Femur (tissue), 1 donor: ENCODE measurements at regions not wholly inside any gene's neighbourhood (a gene's known extent, or its start where the extent isn't known, plus 50 kb on each side); places are given as distances from the start of the nearest gene placed in this dataset.

ENCODE experiments used
- DNase-seq: peaks from one replicate; pipeline ENCODE4 v3.0.0-alpha.2; 2017

GRCh38 chr5:168046163-168046562 is 245.3 kb upstream of the WWC1 start:
- DNase-seq = no peak

- DNase-seq = peak; percentile 35
Measured at GRCh38 chr5:168047043-168047668, 244.3 kb upstream of the WWC1 start.

DNA sequence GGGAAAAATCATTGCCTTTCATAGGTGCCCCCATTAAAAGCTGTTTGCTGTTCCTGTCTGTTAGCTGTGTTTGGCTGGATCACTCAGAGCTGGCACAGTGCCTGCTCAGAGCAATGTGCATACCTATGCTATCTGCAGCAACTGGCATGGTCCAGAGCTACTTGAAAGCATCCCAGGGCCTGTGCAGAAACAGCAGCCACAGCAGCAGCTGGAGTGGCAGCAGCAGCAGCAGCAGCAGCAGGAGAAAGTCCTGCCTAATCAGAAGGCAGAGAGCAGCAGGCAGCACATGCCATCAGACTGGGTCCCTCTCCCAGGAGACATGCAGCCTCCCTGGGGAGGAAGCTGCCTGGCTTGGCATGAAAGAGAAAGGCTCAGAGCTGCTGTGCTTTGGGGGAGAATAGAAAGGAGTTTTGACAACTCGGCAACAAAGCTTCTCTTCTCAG is 243.8 kb upstream of the WWC1 start:
- DNase-seq = no peak

- DNase-seq = no peak
Measured at GRCh38 chr5:168048486-168048885, 243.0 kb upstream of the WWC1 start.

- no peak for DNase-seq
Measured at GRCh38 chr5:168052686-168053085, 238.8 kb upstream of the WWC1 start.

GRCh38 chr5:168054091-168054490 is 237.4 kb upstream of the WWC1 start:
- no peak for DNase-seq

DNA sequence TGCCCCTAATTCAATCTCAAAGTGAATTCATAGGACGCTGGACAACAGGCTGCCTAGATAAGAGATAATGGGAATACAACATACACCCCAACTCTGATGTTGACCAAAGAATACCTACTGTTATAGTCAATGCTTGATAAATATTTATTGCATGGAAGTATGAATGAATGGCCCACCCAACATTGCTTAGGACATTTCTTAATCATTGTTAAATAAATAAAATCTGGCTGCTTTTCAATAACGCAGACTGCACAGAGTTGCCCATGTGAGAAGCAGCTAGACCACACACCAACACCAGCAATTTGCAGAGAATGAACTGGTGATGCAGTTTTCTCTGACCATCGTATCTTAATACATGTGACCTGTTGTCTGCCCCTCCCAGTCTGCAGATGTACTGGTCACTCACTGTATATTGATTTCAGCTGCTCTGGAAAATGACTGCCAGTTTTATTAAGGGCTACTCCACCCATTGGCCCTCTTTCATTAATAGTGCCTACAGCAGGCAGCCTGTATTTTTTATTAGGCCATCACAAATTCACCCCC is 236.2 kb upstream of the WWC1 start:
- no peak for DNase-seq

GRCh38 chr5:168055961-168056360 is 235.5 kb upstream of the WWC1 start:
- DNase-seq = no peak

- no peak for DNase-seq
Measured at GRCh38 chr5:168056499-168057182, 234.8 kb upstream of the WWC1 start.

DNA sequence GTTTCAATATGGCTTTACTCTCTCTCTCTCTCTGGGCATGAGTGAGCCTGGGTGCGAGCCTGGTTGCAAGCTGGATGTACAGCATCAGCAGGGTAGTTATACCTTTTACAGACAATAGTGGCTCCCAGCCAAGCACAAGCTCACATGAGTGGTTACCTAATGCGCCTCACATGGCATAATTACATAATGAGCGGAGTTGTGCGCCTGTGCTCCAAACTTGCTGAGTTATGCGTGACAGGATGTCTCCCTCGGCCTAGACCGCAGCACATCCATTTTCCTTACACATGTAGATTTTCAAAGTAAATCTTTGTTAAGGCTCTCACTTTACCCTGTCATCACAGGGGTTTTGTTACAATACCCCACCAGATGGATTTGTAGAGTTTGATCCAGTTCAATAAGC is 233.5 kb upstream of the WWC1 start:
- DNase-seq = no peak

DNA sequence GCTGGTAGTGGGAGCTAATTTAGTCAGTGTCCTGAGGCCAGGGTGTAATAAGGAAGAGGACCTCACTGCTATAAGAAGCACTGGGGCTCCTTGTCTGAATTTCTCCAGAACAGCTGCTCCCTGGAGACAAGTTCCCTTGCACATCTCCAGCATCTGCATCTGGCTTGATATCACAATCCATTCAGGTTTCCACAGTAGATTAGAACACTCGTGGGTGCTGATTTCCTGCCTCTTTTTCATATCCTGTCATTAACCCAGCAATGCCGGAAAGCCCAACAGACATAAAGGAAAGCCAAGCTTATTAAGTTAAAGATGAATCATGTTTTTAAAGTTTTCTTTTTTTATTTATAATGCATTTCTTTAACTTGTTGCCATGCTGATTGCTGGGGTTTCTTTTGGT is 232.3 kb upstream of the WWC1 start:
- DNase-seq = no peak

- DNase-seq = no peak
Measured at GRCh38 chr5:168062239-168062638, 229.2 kb upstream of the WWC1 start.

GRCh38 chr5:168064457-168064856 is 227.0 kb upstream of the WWC1 start:
- DNase-seq = no peak

GRCh38 chr5:168064933-168065622 is 226.4 kb upstream of the WWC1 start:
- no peak for DNase-seq

GRCh38 chr5:168066536-168067208 is 224.8 kb upstream of the WWC1 start:
- no peak for DNase-seq

DNA sequence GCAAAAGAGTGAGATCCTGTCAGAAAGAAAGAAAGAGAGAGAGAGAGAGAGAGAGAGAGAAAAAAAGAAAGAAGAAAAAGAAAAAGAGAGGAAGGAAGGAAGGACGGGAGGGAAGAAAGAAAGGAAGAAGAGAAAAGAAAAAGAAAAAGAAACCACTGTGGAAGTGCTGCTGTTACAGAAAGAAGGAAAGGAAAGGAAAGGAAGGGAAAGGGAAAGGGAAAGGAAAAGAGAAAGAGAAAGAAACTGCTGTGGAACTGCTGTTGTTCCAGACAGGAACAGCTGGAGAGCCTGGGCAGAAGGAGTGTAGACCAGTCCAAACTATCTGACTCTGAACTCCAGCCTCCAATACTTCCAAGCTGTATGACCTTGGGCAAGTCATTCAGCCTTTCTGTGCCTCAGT is 220.7 kb upstream of the WWC1 start:
- DNase-seq = no peak

GRCh38 chr5:168072665-168073064 is 218.8 kb upstream of the WWC1 start:
- no peak for DNase-seq

GRCh38 chr5:168073311-168073710 is 218.1 kb upstream of the WWC1 start:
- no peak for DNase-seq

DNA sequence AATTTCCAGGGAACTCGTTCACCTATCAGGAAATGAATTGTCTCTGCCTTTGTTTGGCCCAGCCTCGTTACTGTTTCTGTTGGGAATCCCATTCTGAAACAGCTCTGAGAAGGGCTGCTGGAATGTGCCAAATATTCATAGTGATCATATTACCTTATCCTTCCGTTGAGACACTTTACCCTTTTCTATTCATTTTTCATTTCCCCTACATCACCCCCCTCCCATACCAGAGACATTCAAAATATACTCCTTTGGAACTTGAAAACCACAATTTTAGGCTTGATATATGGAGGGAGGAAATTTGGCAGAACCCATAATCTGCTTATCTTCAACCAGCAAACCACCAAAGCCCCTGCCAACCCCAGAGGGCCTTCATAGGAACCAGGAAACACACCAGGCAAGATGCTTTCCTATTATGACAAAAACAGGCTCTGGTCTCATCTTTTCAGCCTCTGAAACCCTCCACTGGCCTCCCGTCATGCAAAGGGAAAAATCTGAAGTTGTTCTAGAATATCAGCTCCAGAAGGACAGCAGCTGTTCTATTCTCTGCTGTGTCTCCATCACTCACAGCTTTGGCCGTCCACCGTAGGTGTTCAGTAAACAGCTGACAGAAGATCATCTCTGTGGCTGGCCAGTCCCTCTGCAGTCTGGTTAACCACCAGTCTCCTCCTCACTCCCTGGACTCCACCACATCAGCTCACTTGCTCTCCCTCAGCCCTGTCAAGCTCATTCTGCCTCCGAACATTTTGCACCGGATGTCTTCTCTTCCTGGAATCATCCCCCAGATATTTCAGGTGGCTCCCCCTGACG is 217.2 kb upstream of the WWC1 start:
- no peak for DNase-seq

- no peak for DNase-seq
Measured at GRCh38 chr5:168075387-168075786, 216.1 kb upstream of the WWC1 start.

DNA sequence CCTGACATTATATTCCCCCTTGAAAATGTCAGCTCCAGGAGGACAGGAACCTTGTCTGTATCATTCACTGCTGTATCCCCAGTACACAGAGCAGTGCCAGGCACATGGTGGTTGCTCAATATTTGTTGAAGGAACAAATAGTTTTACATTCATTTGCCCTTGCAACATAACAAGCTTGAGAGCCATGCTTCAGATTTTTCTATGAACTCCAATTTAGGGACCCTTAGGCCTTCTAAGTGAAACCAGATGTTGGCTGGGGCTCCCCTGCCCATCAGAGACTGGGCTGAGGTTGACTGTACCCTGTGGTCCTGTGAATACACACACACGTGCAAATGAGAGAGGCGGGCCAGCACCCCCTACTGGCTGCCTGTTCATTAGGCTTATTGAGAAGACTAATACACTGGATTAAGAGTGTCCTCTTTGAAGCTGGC is 214.9 kb upstream of the WWC1 start:
- DNase-seq = no peak

DNA sequence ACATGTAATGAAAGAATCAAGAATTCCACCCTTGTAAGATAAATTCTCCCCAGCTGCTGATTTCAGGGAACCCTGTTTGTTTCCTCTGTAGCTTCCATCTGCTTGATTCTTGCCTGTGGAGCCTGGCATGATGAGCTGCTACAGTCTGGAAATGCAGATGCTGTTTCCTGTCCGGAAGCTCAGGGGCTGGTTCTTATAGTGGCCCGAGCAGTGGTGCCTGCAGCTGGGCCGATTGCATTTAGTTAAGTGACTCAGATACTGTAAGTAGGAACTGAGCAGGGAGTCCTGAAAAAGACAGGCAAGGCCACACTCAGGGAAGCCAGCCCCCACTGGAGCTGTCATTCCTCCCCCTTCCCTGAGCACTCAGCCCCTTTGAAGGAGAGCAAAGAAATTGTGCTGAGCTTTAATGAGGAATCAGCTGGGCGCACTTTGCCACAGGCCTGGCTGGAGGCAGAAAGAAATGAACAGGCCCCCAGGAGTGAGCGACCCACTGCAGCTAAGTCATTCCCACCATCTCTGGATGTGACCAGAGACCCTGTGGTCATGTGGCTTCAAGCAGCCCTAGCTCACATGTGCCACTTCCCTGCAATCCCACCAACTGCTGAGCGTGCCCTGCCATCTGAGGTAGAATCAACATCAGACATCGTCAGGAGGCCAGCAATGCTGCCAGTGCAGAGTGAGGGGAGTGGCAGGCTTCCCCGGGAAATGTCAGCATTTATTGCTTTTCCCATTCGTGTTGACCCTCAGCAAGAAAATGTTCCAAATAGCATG is 206.0 kb upstream of the WWC1 start:
- DNase-seq = no peak
